ENCODE measurements at regions not wholly inside any gene's neighbourhood (a gene's known extent, or its start where the extent isn't known, plus 50 kb on each side); places are given as distances from the start of the nearest gene placed in this dataset.

DNA sequence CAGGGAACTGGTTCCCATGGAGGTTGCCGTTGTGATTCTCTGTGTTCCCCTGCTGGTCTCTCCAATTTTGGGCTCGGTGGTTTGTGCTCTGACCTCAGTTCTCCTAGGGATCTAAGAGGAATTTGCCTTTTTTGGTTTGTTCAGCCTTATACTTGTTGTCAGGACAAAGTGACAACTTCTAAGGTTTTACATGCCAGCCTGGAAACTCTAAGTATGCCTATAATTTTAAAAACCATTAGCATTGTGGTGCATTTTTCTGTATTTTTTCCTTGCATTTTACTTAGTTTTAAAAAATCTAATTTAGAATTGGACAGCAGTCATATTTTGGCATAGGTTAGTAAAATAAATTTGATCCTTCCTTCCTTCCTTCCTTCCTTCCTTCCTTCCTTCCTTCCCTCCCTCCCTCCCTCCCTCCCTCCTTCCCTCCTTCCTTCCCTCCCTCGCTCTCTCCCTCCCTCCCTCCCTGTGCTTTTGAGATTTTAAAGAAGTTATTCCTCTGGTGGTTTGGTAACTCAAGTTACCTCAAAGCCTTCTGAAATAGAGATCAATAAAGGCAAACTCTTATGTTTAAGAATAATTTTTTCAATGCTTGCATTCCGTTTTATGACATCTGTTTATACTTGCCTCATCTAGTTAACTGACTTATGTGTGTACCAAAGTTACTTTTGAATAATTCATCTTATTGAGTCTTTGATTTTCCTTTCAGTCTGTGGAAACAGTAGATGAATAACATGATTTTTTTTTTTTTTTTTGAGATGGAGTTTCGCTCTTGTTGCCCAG lies 141.3 kb upstream of the RGS17 start:
- TF ChIP-seq, protein P1, sequence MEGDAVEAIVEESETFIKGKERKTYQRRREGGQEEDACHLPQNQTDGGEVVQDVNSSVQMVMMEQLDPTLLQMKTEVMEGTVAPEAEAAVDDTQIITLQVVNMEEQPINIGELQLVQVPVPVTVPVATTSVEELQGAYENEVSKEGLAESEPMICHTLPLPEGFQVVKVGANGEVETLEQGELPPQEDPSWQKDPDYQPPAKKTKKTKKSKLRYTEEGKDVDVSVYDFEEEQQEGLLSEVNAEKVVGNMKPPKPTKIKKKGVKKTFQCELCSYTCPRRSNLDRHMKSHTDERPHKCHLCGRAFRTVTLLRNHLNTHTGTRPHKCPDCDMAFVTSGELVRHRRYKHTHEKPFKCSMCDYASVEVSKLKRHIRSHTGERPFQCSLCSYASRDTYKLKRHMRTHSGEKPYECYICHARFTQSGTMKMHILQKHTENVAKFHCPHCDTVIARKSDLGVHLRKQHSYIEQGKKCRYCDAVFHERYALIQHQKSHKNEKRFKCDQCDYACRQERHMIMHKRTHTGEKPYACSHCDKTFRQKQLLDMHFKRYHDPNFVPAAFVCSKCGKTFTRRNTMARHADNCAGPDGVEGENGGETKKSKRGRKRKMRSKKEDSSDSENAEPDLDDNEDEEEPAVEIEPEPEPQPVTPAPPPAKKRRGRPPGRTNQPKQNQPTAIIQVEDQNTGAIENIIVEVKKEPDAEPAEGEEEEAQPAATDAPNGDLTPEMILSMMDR (conservative IDR thresholded peaks at IDR 0.05; ENCODE audit: low read depth, low read length), result no peak
- no peak for TF ChIP-seq MAFK (IDR thresholded peaks at IDR 0.05; ENCODE audit: low read depth, low read length)
- TF ChIP-seq CEBPB (IDR thresholded peaks at IDR 0.05; ENCODE audit: low read depth, low read length), result no peak
- TF ChIP-seq NFE2L2 (IDR thresholded peaks at IDR 0.05; ENCODE audit: low read depth, low read length), result no peak
- TF ChIP-seq CHD1 (IDR thresholded peaks at IDR 0.05; ENCODE audit: low read depth, low read length), result no peak
- no peak for TF ChIP-seq MAZ (IDR thresholded peaks at IDR 0.05; ENCODE audit: borderline replicate concordance, low read depth, low read length)
- TF ChIP-seq RAD21 (IDR thresholded peaks at IDR 0.05; ENCODE audit: low read length), result no peak
- TF ChIP-seq RCOR1 (IDR thresholded peaks at IDR 0.05; ENCODE audit: insufficient replicate concordance, low read length), result no peak
- no peak for TF ChIP-seq FOS (IDR thresholded peaks at IDR 0.05; ENCODE audit: low read depth, low read length)
- no peak for TF ChIP-seq POLR2A (IDR thresholded peaks at IDR 0.05; ENCODE audit: low read depth, low read length)
- no peak for TF ChIP-seq MXI1 (IDR thresholded peaks at IDR 0.05; ENCODE audit: borderline replicate concordance, low read depth, low read length)
- TF ChIP-seq, protein P2, sequence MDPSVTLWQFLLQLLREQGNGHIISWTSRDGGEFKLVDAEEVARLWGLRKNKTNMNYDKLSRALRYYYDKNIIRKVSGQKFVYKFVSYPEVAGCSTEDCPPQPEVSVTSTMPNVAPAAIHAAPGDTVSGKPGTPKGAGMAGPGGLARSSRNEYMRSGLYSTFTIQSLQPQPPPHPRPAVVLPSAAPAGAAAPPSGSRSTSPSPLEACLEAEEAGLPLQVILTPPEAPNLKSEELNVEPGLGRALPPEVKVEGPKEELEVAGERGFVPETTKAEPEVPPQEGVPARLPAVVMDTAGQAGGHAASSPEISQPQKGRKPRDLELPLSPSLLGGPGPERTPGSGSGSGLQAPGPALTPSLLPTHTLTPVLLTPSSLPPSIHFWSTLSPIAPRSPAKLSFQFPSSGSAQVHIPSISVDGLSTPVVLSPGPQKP (IDR thresholded peaks at IDR 0.05; ENCODE audit: borderline replicate concordance, low read depth, low read length), result no peak
